Choroid plexus epithelial cell (primary cell): ENCODE measurements at regions not wholly inside any gene's neighbourhood (a gene's known extent, or its start where the extent isn't known, plus 50 kb on each side); places are given as distances from the start of the nearest gene placed in this dataset.
"Not testable (repeated sequence)": the region's sequence is repeated elsewhere in the genome, so short reads cannot be mapped to it uniquely, and the experiment has no call there.

Experiments used
- DNase-seq: peaks from one replicate; pipeline ENCODE4 v3.0.0-alpha.2; 2010; ENCODE audit warnings: low read depth
- H3K4me3 ChIP-seq: 2 replicates; pipeline ENCODE4 v1.5.1; 2011; ENCODE audit warnings: low read depth, mild to moderate bottlenecking, control low read depth, low read length, moderate library complexity
- CTCF ChIP-seq: conservative IDR thresholded peaks from 2 replicates; pipeline ENCODE4 v1.5.1; 2011; ENCODE audit warnings: low read depth, mild to moderate bottlenecking, control low read depth, inconsistent platforms, low read length, moderate library complexity

GRCh38 chr2:31660812-31661335 is 80.1 kb upstream of the SRD5A2 start:
- TF ChIP-seq CTCF: no peak
- no peak overlapping the region for H3K4me3 ChIP-seq
- no peak for DNase-seq

GRCh38 chr2:31660165-31660564 is 79.4 kb upstream of the SRD5A2 start:
- no peak for TF ChIP-seq CTCF
- no peak for DNase-seq
- no peak overlapping the region for H3K4me3 ChIP-seq

DNA sequence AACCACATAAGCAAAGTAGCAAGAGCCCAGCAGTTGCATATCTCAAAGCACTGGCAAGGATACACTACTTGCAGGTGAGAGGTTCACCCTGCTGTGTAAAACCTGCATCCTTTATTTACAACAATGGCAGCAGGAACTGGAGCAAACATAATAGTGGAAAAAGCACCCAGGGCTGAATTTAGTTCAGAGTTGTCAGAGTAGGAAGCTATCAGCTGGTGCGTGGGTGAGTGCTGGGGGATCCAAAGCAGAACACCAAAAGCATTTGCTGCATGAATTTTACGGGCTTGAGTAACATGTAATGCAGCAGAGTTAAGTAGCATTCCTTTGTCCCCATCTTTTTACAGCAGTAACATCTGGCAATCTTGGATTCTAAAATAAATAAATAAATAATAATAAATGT is 73.5 kb upstream of the SRD5A2 start:
- no peak overlapping the region for H3K4me3 ChIP-seq
- DNase-seq: no peak
- no peak for TF ChIP-seq CTCF

DNA sequence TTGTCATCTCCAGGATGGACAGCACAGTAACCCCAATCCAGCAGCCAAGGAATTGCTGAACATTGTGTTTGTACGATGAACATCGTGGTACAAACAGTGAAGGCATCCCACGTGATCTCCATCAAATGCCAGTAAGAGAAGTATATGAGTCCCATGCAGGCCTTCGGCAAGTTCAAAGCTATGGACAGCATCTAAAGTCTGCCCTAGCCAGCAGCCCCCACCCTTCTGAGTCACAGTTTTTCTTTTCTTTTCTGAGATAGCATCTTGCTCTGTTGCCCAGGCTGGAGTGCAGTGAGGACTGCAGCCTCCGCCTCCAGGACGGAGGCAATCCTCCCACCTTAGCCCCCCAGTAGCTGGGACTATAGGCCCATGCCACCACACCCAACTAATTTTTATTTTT is 71.0 kb upstream of the SRD5A2 start:
- H3K4me3 ChIP-seq: no peak overlapping the region
- DNase-seq: no peak
- TF ChIP-seq CTCF: no peak

- H3K4me3 ChIP-seq: no peak overlapping the region
- no peak for DNase-seq
- TF ChIP-seq CTCF: no peak
Measured at GRCh38 chr2:31651267-31651666, 70.5 kb upstream of the SRD5A2 start.

DNA sequence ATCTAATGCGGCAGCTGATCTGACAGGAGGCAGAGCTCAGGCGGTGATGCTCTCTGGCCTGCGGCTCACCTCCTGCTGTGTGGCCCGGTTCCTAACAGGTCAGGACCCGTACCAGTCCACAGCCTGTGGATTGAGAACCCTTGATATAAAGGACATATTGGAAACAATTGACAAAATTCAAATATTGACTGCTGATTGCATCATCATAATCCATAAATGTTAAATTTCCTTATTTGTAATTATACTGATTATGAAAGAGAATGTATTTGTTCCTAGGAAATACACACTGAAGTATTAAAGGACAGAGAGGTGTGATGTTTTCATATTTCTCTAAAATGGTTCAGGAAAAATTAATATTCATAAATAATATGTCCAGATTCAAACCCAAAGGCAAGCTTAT is 63.8 kb upstream of the SRD5A2 start:
- TF ChIP-seq CTCF: no peak
- H3K4me3 ChIP-seq: no peak overlapping the region
- no peak for DNase-seq

DNA sequence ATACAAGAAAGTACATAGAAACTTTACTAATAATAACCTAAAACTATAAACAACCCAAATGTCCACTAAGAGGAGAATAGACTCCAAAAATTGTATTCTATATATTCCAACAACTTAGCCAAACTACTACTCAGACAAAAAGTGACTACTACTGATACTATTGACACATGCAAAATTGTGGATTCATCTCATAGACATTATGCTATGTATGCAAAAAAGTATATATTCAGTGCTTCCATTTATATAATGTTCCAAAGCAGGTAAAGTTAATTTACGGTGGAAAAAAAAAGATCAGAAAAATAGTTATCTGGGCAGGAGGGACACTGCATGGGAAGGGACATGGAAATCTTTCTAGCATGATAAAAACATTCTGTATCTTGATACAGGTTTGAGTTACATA is 62.0 kb upstream of the SRD5A2 start:
- TF ChIP-seq CTCF: no peak
- H3K4me3 ChIP-seq: no peak overlapping the region
- no peak for DNase-seq

DNA sequence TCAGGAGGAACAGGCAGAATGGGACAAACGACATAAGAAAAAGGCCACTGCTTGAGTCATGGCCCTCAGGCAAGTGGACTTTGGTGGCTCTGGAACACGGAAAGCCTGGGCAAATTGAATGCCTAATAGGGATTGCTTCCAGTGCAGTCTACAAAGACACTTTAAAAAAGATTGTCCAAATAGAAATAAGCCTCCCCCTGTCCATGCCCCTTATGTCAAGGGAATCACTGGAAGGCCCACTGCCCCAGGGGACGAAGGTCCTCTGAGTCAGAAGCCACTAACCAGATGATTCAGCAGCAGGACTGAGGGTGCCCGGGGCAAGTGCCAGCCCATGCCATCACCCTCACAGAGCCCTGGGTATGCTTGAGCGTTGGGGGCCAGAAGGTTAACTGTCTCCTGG is 51.5 kb upstream of the SRD5A2 start:
- not testable (repeated sequence) for H3K4me3 ChIP-seq, DNase-seq
